ENCODE measurements at regions not wholly inside any gene's neighbourhood (a gene's known extent, or its start where the extent isn't known, plus 50 kb on each side); places are given as distances from the start of the nearest gene placed in this dataset.
"Not testable (repeated sequence)": the region's sequence is repeated elsewhere in the genome, so short reads cannot be mapped to it uniquely, and the experiment has no call there.

DNA sequence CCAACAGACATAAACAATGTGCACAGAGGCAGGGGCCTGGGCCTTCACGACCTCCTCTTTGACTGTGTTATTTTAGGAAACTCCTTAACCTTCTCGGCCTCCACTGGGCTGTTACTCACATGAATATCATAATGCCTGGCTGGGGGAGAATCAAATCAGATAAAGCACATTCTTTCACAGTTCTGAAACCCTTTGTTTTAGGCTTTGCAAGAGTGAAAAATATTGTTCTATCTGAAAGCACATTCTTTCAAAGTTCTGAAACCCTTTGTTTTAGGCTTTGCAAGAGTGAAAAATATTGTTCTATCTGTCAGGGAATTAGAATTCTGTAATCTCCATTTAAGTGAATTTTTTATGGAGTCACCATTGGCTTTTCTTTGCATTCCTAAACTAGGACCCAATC, 50.7 kb upstream of the SYNDIG1 start:
- Histone ChIP-seq H3F3A (ENCODE audit: low read length, unreplicated experiment) (no peaks in the 10 kb centered on the region), H4K20me1 (ENCODE audit: low read length) (no peaks in the 10 kb centered on the region), H3K9ac (ENCODE audit: low read length) (no peak overlapping the region), H3K4me1 (ENCODE audit: insufficient read depth, low read length) (no peaks in the 10 kb centered on the region), H3K9me3 (ENCODE audit: low read length) (peaks cover 21% of the 10 kb centered on the region), H2AFZ (ENCODE audit: low read length) (no peak overlapping the region), H3K9me2 (replicated peaks; ENCODE audit: low read length) (no peaks in the 10 kb centered on the region), H3K4me3 (ENCODE audit: low read length) (no peak overlapping the region), H3K27me3 (ENCODE audit: low read length) (peaks cover 42% of the 10 kb centered on the region), H3K36me3 (ENCODE audit: low read depth, low read length) (no peaks in the 10 kb centered on the region), H3K27ac (ENCODE audit: low read length) (no peak overlapping the region), H3K79me2 (ENCODE audit: low read length) (no peaks in the 10 kb centered on the region), H3K4me2 (ENCODE audit: low read length) (no peak overlapping the region)
- CTCF ChIA-PET: no interaction called here
- DNase-seq (no peak), ATAC-seq (no peak)
- intact Hi-C loops (cut with micrococcal nuclease): no loop called here
- no peak for TF ChIP-seq EZH2 (IDR thresholded peaks at IDR 0.05; ENCODE audit: low read length, unreplicated experiment)
- TF ChIP-seq, protein P1, sequence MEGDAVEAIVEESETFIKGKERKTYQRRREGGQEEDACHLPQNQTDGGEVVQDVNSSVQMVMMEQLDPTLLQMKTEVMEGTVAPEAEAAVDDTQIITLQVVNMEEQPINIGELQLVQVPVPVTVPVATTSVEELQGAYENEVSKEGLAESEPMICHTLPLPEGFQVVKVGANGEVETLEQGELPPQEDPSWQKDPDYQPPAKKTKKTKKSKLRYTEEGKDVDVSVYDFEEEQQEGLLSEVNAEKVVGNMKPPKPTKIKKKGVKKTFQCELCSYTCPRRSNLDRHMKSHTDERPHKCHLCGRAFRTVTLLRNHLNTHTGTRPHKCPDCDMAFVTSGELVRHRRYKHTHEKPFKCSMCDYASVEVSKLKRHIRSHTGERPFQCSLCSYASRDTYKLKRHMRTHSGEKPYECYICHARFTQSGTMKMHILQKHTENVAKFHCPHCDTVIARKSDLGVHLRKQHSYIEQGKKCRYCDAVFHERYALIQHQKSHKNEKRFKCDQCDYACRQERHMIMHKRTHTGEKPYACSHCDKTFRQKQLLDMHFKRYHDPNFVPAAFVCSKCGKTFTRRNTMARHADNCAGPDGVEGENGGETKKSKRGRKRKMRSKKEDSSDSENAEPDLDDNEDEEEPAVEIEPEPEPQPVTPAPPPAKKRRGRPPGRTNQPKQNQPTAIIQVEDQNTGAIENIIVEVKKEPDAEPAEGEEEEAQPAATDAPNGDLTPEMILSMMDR (conservative IDR thresholded peaks at IDR 0.05; ENCODE audit: low read depth, low read length): no peak
- no peak for TF ChIP-seq EZH2phosphoT487 (IDR thresholded peaks at IDR 0.05; ENCODE audit: borderline replicate concordance, low read length)
- POLR2A ChIA-PET (ENCODE audit: unreplicated experiment): no interaction called here
- no TSS peak for BruUV-seq (replicated peaks)

DNA sequence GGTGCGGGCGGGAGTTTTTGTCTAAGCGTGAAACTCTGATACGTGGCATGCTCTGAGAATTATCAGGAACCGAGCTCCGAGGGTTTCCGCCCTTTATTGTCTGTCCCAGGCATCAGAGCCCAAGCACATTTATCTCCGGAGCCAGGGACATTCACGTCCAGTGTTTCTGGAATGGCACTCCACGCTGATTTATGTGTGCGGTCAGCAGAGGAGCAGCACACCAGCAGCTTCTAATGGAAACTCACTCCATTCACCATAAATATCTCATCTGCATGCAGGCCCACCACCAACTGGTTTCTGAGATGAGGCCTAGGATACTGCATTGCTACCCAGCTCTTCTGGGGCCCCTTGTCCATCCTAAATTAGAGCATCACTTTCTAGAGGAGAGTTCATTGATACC, 51.9 kb upstream of the SYNDIG1 start:
- no peak overlapping the region for H2AFZ ChIP-seq (ENCODE audit: low read length)
- H3K79me2 ChIP-seq (ENCODE audit: low read length): no peaks in the 10 kb centered on the region
- no peaks in the 10 kb centered on the region for H4K20me1 ChIP-seq (ENCODE audit: low read length)
- no peak for TF ChIP-seq EZH2phosphoT487 (IDR thresholded peaks at IDR 0.05; ENCODE audit: borderline replicate concordance, low read length)
- TF ChIP-seq EZH2 (IDR thresholded peaks at IDR 0.05; ENCODE audit: low read length, unreplicated experiment): no peak
- TF ChIP-seq, protein P1 (conservative IDR thresholded peaks at IDR 0.05; ENCODE audit: low read depth, low read length): no peak
- no peaks in the 10 kb centered on the region for H3F3A ChIP-seq (ENCODE audit: low read length, unreplicated experiment)
- BruUV-seq (replicated peaks): no TSS peak
- H3K9me2 ChIP-seq (replicated peaks; ENCODE audit: low read length): no peaks in the 10 kb centered on the region
- no peaks in the 10 kb centered on the region for H3K4me1 ChIP-seq (ENCODE audit: insufficient read depth, low read length)
- POLR2A ChIA-PET (ENCODE audit: unreplicated experiment): no interaction called here
- H3K27ac ChIP-seq (ENCODE audit: low read length): no peak overlapping the region
- ATAC-seq (no peak), DNase-seq (no peak)
- intact Hi-C loops (cut with micrococcal nuclease): no loop called here
- H3K9me3 ChIP-seq (ENCODE audit: low read length): peaks cover 24% of the 10 kb centered on the region
- no peak overlapping the region for H3K4me3 ChIP-seq (ENCODE audit: low read length)
- no peaks in the 10 kb centered on the region for H3K36me3 ChIP-seq (ENCODE audit: low read depth, low read length)
- CTCF ChIA-PET: no interaction called here
- H3K4me2 ChIP-seq (ENCODE audit: low read length): no peak overlapping the region
- H3K27me3 ChIP-seq (ENCODE audit: low read length): peaks cover 30% of the 10 kb centered on the region
- H3K9ac ChIP-seq (ENCODE audit: low read length): no peak overlapping the region

DNA sequence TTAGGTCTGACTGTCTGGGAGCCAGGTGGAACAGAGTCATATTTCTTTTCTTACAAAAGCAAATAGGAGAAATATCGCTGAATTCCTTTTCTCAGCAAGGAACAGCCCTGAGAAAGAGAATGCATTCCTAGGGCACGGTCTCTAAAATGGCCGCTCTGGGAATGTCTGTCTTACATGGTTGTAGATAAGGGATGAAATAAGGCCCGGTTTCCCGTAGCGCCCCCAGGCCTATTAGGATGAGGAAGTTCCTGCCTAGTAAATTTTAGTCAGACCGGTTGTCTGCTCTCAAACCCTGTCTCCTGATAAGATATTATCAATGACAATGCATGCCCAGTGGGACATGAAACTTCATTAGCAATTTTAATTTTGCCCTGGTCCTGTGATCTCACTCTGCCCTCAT, 54.0 kb upstream of the SYNDIG1 start:
- H3K4me3 ChIP-seq (ENCODE audit: low read length); H3K27ac ChIP-seq (ENCODE audit: low read length); H3K9me2 ChIP-seq (replicated peaks; ENCODE audit: low read length); ATAC-seq; intact Hi-C loops (cut with micrococcal nuclease); H2AFZ ChIP-seq (ENCODE audit: low read length); H3K4me1 ChIP-seq (ENCODE audit: insufficient read depth, low read length); H3F3A ChIP-seq (ENCODE audit: low read length, unreplicated experiment); BruUV-seq (replicated peaks); H3K4me2 ChIP-seq (ENCODE audit: low read length); POLR2A ChIA-PET (ENCODE audit: unreplicated experiment); H3K79me2 ChIP-seq (ENCODE audit: low read length); H3K9ac ChIP-seq (ENCODE audit: low read length); CTCF ChIA-PET; H3K36me3 ChIP-seq (ENCODE audit: low read depth, low read length); H4K20me1 ChIP-seq (ENCODE audit: low read length); DNase-seq: not testable (repeated sequence)
- H3K27me3 ChIP-seq (ENCODE audit: low read length): peaks cover 32% of the 10 kb centered on the region
- H3K9me3 ChIP-seq (ENCODE audit: low read length): peaks cover 24% of the 10 kb centered on the region
